Ammon's horn (tissue), 1 donor: ENCODE measurements at regions not wholly inside any gene's neighbourhood (a gene's known extent, or its start where the extent isn't known, plus 50 kb on each side); places are given as distances from the start of the nearest gene placed in this dataset.
"Not testable (repeated sequence)": the region's sequence is repeated elsewhere in the genome, so short reads cannot be mapped to it uniquely, and the experiment has no call there.

Experiments used
- DNase-seq: peaks from one replicate; pipeline ENCODE4 v3.0.0-alpha.2; 2016; ENCODE audit warnings: low spot score

DNA sequence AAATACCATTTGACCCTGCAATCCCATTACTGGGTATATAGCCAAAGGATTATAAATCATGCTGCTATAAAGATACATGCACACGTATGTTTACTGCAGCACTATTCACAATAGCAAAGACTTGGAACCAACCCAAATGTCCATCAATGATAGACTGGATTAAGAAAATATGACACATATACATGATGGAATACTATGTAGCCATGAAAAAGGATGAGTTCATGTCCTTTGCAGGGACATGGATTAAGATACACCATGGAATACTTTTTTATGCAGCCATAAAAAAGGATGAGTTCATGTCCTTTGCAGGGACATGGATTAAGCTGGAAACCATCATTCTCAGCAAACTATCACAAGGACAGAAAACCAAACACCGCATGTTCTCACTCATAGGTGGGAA, 226.8 kb upstream of the CTNND2 start:
- not testable (repeated sequence) for DNase-seq

DNA sequence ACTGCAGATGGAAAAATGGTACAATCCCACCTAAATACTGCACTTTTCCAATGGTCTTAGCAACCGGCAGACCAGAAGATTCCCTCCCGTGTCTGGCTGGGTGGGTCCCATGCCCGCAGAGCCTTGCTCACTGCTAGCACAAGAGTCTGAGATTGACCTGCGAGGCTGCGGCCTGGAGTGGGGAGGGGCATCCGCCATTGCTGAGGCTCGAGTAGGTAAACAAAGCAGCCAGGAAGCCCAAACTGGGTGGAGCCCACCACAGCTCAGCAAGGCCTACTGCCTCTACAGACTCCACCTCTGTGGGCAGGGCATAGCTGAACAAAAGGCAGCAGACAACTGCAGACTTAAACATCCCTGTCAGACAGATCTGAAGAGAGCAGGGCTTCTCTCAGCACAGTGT, 221.6 kb upstream of the CTNND2 start:
- no peak for DNase-seq

DNA sequence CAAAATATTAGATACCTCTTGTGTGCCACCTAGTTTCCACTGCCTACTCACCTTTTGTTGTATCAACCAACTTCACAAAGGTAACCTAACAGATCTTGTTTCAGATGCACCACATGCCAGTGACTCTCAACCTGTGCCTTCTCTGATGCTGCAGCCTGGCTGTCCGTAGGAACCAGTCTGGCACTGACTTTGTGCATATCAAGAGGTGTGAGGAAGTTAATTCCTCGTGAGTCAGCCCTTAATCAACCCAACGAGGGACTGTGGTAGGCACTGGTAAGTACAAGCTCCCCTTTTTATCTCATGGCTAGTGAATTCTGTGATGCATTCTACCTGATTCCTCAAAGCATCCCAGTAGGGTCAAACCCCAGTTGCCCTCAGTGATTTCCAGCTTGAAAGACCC, 215.4 kb upstream of the CTNND2 start:
- no peak for DNase-seq

DNA sequence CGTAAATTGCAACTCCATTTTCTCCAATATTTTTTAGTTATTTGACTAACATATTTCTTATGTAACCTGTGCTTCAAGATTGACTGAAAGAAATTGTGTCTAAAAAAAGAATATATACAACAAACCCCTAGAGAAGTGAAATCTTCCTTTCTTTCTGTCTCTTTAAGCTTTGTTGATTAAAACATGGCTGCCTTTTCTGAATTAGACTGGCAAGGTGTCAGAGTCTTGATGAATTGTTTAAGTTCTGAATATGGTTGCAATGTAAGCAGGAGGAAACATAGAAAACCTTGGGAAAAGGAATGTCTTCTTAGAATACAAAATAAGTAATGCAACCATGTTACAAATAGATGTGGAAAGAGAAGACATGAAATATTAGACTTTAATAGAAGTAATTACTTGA, 209.8 kb upstream of the CTNND2 start:
- no peak for DNase-seq

DNA sequence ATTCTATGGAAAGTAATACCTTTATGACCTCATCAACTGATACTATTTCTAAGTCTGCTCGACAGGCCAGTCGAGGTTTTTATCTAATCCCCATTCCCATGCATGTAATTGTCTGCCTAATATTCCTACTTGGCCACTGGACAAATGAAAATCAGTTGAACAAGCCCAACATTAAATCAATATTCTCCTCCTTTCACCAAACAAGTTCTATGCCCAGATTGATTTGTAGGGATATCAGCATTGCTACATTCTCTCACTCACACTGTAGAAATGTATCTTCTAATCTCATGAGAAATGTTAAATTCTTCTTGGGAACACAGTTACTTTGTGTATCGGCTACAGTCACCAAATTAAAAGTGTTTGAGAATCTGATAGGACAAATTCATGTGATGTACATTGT, 208.8 kb upstream of the CTNND2 start:
- DNase-seq, result no peak

DNA sequence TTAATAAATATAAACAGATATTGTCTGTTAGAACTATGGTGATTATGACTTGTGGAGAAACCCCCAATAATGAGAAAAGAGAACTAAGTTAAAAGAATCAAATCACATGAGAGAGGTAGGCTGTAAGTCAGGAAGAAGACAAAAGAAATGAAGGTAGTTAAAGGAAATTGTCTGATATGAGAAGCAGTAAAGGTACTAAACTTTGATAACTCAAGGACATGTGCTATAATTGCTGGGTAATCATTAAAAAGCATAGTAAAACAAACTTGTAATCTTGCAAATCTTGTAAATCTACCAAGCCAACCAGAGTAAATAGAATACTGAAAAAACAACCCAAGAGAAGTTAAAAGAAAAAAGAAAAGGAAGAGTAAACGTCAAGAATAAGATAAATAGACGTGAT, 207.0 kb upstream of the CTNND2 start:
- DNase-seq, result no peak

DNA sequence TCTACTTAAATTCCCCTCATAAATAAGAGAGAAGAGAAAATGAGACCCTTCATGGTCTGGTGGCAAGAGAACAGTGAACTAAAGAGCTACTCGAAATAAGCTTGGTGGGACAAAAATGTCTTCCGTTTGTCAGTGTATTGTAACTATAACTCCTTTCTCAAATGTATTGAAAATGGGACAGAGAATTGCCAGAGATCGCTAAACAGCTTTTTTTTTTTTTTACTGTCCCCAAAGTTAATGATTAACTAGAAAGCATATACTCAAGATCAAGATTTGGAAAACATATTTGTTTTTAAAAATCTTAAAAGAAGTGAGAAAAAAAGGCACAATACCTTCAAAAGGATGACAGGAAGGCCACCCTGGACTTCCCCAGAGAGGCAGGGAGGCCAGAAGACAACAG, 206.4 kb upstream of the CTNND2 start:
- DNase-seq, result no peak

DNA sequence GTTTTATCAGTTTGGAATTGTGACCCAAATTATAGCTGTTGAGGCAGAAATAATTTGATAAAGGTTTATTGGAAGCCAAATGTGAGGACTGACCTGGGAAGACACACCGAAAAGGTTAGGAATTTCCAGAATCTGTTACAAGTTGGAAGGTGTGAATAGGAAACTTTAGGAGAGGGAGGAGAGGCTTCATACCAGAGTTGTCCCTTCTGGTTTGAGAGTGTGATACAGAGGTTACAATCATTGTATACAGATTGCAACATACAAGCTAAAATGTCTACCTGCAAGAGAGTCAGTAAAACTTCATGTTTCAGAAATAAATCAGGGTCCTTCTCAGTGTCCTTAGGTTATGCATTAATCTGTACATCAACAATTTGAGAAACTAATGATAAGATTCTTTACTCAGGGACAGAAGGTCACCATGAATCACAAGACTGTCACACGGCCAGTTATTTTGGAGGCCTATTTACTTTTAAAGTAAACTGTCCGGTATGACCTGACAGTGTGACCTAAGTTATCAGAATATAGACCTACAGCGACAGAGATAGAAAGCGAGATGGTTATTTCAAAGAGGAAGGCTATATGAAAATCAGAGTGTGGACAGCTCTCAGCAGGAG, 204.9 kb upstream of the CTNND2 start:
- DNase-seq, result no peak

DNA sequence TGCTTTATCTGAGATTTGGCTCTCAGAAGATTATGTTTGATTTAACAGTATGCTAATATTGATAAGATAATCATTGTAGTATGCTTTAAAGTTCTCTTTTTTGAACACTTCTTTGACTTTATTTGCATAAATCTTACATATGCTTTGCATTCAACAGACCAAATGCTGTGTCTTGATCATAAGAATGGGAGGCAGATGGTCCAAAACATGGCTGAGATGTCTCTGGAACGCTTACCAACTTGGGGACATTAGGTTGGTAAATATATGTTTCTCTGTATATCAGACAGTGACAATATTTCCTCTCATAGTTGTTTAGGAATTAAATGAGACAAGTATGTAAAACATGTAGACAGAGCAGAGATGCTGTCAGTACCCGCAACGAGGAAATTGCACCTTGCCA, 197.9 kb upstream of the CTNND2 start:
- DNase-seq, result no peak

DNA sequence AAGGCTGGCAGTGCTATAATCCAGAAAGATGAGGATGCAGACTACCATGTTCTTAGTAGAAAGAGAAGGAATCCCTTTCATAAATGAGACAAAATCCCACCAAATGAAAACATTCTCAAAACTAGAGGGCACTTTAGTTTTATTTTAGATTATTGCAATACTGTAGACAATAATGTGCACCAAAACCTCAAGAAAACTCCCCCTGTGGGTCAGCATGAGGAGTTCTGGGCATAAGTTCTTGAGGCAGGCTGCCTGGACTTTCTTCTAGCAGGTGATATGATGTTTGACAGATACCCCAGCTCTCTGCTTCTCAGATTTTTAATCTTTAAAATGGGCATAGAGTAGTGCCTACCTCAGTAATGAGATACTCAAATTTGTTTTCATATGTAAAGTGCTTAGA, 196.3 kb upstream of the CTNND2 start:
- no peak for DNase-seq

DNA sequence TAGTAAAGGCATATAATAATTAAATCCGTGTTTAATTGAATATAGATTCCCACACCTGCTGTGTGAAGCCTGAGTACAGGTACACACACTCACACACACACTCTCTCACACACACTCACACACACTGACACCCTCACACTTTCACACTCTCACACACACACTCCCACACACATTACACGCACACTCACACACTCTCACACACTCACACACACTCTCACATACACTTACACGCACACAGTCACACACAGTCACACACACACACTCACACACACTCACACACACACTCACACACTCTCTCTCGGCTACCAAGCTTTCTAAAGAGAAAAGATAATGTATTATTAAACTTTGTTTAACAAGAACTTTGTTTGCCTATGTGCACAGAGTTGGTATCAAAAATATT, 195.1 kb upstream of the CTNND2 start:
- no peak for DNase-seq

DNA sequence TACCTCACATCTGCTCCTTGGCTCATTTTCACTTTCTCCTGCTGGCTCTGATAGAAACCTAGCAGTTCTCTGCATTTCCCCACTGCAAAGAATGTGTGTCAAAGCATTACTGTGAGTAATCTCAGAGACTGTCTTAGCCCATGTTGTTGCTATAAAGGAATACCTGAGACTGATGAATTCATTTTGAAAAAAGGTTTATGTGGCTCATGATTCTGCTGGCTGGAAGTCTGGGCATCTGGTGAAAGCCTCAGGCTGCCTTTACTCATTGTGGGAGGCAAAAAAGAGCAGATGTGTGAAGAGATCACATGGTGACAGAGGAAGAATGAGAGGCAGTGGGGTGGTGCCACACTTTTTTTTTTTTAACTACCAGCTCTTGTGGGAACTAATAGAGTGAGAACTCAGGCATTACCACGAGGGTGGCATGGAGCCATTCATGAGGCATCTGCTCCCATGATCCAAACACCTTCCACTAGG, 191.6 kb upstream of the CTNND2 start:
- peak; percentile 4 for DNase-seq

DNA sequence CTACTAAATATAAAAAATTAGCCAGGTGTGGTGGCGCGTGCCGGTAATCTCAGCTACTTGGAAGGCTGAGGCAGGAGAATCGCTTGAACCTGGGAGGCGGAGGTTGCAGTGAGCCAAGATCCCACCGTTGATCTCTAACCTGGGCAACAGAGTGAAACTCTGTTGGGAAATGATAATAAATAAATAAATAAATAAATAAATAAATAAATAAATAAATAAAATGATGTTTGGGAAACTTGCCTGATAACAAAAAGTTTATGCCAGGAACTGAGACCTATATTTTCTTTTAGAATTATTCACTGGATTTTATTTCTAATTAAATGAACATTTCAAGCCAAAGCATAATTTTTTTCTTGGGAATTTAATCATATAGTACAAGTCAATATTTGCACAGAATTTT, 189.3 kb upstream of the CTNND2 start:
- no peak for DNase-seq

DNA sequence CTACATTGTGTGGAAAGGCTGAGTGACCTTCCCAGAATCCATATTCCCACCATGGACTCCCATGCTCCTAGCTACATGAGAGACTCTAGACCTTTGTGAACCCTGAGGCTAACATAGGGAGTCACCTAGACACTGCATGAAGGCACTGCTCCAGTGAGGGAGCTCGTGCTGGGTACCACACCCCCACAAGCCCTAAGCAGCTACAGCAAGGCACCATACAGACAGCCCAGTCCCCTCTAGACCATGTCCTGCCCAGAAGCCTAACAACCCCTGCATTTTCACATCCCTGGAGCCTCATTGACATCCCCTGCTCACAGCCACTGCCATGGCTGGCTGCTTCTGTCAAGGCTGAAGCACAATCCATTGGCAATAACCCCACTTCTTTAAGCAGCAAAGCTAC, 176.5 kb upstream of the CTNND2 start:
- no peak for DNase-seq

DNA sequence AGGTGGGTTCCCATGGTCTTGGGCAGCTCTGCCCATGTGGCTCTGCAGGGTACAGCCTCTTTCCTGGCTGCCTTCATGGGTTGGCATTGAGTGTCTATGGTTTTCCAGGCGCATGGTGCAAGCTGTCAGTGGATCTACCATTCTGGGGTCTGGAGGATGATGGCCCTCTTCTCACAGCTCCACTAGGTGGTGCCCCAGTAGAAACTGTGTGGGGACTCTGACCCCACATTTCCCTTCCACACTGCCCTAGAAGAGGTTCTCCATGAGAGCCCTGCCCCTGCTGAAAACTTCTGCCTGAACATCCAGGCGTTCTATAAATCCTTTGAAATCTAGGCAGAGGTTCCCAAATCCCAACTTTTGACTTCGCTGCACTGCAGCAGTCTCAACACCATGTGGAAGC, 174.0 kb upstream of the CTNND2 start:
- not testable (repeated sequence) for DNase-seq

DNA sequence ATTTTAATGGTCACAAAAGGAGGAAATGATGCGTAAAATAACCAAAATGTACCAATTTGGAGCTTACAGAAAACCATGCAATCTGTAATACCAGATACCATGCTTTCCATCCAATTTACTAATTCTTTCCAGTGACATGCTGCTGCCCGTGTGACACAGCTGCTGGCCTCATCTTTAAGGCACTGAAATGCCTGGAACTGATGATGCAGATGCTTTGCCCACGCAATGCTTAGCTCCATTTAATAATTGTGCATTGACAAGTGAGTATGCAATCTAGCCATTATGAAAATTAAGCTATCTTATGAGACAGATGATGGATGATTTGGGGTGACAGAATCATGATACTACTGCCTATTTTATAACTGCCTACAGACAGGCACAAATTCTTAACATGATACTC, 169.2 kb upstream of the CTNND2 start:
- no peak for DNase-seq

DNA sequence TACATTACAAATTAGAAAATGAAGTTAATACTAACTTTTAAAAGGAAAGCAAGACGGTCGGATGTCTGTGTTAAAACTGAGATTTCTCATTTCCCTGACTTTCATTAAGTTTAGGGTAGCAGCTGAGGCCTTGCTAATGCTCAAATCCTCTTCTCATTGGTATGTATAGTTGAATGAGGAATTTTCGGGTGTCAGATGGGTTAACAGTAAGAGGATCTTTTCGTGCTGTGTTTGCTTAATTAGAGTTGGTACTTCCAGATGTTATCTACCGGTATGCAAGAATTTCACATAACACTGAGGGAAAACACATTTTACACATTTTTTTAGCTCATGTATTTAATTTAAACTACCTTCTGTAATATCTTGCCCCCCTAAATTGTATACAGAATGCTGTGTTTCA, 168.2 kb upstream of the CTNND2 start:
- no peak for DNase-seq

DNA sequence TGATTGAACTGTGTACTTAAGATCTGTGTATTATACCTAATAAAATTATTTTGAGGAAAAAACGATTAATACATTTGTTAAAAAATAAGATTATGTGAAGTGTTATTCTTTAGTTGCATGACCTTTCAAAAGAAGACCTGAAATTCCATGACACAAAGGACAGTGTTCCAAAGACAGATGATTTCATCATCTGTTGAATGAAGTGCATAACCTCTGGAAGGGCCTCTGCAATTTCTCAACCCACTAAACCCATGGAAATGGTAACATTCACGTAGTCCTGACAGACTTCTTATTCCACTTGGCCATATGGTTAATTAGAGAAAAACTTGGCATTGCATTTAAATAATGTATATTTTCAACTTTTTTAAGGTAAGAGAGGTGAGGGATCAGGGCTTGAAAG, 167.2 kb upstream of the CTNND2 start:
- DNase-seq, result no peak

DNA sequence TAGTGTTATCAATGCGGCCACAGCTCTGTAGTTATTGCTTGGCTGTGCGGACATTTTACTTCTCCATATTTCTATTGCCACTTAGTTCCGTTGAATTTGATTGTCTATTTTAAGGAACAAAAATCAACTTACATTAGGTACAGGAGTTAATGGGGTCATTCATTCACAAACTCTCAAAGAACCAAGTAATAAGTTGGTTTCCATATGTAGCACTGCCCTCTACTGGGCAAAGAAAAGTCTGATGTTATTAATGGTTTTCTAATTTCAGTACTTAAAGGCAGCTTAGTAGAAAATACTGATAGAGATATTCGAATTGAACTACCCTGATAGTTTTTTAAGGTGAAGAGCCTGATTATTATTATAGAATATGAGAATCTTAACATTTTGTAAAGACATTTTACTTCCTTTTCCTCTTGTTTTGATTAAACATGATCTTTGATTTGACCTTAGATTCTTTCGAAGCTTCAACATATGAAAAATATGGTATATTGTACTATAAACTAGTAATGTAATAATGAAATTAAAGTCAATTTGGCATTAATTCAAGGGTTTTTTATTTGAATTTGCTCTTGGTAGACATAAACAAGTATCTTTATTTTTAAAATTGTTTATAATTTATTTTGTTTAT, 119.5 kb upstream of the CTNND2 start:
- DNase-seq, result peak; percentile 54

DNA sequence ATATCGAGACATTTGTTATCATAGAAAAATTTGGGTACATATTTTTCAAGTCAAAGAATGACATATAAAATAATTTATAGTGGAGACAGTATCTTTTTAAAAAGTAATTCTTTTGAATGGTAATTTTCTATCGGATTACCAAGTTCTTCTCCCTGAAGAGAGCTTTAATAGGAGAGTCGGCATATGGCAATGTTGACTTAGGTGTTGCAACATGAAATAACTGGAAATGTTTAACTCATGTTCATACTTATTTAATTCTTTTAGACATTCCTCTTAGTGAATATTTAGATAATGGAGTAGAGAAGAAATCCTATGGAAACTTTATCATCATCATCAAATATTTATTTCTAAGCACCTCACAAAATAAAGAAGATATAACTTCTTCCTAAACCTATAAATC, 118.2 kb upstream of the CTNND2 start:
- DNase-seq, result no peak

DNA sequence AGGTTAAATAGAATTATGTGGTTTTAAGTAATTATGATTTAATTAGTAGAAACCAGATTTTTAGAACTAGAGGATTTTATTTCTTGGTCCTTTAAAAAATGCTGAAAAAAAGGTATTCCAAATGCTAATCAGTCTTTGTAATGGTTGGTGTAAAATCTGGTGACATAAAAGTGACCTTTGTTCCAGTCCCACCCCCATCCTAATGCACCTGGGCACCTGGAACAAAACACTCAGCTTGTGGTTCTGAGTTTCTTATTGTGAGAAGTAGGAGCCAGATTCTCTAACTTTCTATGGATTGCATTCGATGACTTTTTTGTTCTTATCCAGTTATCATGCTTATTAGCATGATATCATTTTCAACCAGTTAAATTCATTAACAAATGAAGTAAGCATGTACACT, 115.1 kb upstream of the CTNND2 start:
- no peak for DNase-seq

DNA sequence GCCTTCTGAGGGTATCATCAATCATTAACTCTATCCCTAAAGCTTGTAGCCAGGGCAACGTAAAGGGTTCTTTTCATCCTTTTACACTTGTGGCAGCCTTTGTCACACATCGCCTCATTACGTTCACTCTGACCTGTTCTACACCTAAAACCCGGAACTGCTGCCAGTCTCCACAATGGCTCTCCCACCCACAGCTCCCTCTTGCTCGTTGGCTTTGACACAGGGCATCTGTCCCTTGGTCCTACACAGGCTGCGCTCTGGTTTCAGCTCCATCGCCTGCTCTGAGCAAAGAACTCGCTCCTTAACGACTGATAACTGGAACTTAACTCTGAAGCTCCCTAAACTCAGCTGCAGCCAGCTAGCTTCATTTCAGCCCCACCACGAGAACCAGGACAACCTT, 112.8 kb upstream of the CTNND2 start:
- DNase-seq, result no peak

DNA sequence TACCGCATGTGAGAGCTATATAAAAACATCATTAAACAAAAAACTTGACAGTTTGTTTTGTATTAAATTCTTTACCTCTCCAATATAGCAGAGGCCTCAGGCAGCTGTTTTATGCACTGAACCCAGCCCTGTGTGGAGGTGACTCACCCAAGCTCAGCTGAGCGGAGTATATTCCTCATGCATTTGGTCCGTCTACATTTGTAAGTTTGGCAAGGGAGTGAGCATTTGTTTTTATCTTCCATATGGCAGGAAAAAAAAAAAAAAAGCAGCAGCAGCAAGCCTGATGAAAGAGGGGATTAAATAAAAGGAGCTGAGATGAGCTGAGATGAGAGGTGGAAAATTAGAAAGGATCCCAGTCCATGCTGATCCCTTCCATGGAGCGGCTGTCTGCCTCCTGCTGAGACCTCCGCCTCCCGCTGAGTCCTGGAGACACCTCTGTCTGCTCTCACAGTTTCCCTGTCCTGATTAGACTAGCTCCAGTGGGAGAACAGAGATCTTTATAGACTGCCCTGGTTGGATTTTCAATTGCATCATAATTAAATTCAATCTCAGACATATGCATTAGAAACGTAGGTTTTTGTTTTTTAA, 112.0 kb upstream of the CTNND2 start:
- peak; percentile 13 for DNase-seq

DNA sequence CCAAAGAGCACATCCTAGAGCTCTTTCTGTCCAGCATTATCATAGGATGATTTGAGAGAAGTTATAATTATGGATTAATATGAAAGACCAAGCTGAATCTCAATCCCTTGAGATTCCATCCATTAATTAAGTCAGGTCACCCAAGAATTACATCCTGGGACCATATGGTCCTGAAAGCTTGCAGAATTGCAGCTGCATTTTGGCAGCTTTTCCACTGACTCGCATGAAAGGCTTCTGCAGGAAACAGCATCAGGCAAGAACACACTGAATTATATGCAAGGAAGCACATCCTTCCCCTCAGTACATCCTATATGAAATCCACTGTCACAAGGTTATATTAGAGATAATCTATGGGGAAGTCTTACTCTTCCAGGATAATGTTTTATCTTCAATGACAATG, 109.1 kb upstream of the CTNND2 start:
- DNase-seq, result no peak
